ENCODE measurements at regions not wholly inside any gene's neighbourhood (a gene's known extent, or its start where the extent isn't known, plus 50 kb on each side); places are given as distances from the start of the nearest gene placed in this dataset.
"Not testable (repeated sequence)": the region's sequence is repeated elsewhere in the genome, so short reads cannot be mapped to it uniquely, and the experiment has no call there.

DNA sequence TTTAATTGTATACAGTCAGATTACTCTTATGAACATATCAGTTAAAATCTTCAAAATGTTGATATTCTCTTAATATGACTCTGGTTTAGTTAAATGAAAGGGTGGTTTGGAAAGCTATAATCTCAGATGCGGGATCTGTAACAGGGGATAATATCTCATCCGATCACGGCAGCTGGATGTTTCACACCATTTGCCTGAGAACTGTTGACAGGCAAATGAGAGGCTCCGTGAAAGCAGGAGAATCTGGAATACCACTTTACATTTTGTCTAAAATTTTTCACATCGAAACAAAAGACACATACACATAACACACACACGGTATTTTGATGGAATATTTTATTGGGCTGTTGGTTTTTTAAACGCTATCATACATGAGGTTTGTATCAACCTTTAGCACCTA is 518.6 kb upstream of the SLC39A10 start:
- Histone ChIP-seq H4K20me1 (ENCODE audit: insufficient read depth, low read length) (no peaks in the 10 kb centered on the region), H3K79me2 (ENCODE audit: insufficient read depth, low read depth, low read length) (no peaks in the 10 kb centered on the region), H3K4me3 (ENCODE audit: low read depth, low read length, poor library complexity, severe bottlenecking) (no peak overlapping the region), H3K4me2 (ENCODE audit: low read length) (no peak overlapping the region), H3K9me2 (ENCODE audit: insufficient read depth, low read length) (no peaks in the 10 kb centered on the region), H2AFZ (ENCODE audit: low read length) (no peak overlapping the region), H3K9me3 (ENCODE audit: low read length) (no peaks in the 10 kb centered on the region), H3K27ac (ENCODE audit: low read depth, low read length, poor library complexity, severe bottlenecking) (no peak overlapping the region), H3K36me3 (ENCODE audit: insufficient read depth, low read length) (no peaks in the 10 kb centered on the region), H3K4me1 (ENCODE audit: insufficient read depth, low read length, poor library complexity, severe bottlenecking) (no peaks in the 10 kb centered on the region)
- ChIA-PET CTCF (ENCODE audit: unreplicated experiment) (no interaction called here), POLR2A (no interaction called here)
- BruUV-seq (replicated peaks), result no TSS peak
- no peak for DNase-seq (ENCODE audit: low spot score)
- TF ChIP-seq, protein P1, sequence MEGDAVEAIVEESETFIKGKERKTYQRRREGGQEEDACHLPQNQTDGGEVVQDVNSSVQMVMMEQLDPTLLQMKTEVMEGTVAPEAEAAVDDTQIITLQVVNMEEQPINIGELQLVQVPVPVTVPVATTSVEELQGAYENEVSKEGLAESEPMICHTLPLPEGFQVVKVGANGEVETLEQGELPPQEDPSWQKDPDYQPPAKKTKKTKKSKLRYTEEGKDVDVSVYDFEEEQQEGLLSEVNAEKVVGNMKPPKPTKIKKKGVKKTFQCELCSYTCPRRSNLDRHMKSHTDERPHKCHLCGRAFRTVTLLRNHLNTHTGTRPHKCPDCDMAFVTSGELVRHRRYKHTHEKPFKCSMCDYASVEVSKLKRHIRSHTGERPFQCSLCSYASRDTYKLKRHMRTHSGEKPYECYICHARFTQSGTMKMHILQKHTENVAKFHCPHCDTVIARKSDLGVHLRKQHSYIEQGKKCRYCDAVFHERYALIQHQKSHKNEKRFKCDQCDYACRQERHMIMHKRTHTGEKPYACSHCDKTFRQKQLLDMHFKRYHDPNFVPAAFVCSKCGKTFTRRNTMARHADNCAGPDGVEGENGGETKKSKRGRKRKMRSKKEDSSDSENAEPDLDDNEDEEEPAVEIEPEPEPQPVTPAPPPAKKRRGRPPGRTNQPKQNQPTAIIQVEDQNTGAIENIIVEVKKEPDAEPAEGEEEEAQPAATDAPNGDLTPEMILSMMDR (conservative IDR thresholded peaks at IDR 0.05; ENCODE audit: low read length), result no peak
- TF ChIP-seq EZH2phosphoT487 (IDR thresholded peaks at IDR 0.05; ENCODE audit: borderline replicate concordance, low read depth, low read length), result no peak
- intact Hi-C loops (cut with micrococcal nuclease; ENCODE audit: unreplicated experiment), result no loop called here

DNA sequence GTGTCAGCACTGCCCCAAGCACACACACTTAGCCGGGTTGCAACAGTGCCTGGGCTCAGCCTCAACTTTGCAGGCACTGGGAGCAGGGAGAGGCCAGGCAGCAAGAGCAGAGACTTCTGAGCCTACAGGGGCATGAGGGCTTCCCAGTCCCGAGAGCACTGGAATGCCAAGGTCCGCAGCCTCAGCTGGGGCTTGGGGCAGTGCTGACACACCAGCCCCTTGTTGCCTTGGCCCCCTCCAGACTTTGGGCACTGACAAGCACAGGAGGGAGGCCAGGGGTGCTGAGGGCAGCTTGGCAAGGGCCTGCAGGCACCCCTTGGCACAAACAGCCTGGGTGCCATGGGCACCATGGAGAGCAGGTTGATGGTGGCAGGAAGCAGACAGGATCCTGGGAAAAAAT is 531.1 kb upstream of the SLC39A10 start:
- H3K79me2 ChIP-seq (ENCODE audit: insufficient read depth, low read depth, low read length); BruUV-seq (replicated peaks); H3K27ac ChIP-seq (ENCODE audit: low read depth, low read length, poor library complexity, severe bottlenecking); H3K9me2 ChIP-seq (ENCODE audit: insufficient read depth, low read length); CTCF ChIA-PET (ENCODE audit: unreplicated experiment); H4K20me1 ChIP-seq (ENCODE audit: insufficient read depth, low read length); H3K4me1 ChIP-seq (ENCODE audit: insufficient read depth, low read length, poor library complexity, severe bottlenecking); H3K4me3 ChIP-seq (ENCODE audit: low read depth, low read length, poor library complexity, severe bottlenecking); DNase-seq (ENCODE audit: low spot score); intact Hi-C loops (cut with micrococcal nuclease; ENCODE audit: unreplicated experiment); H3K36me3 ChIP-seq (ENCODE audit: insufficient read depth, low read length); H3K4me2 ChIP-seq (ENCODE audit: low read length); POLR2A ChIA-PET; H2AFZ ChIP-seq (ENCODE audit: low read length); H3K9me3 ChIP-seq (ENCODE audit: low read length): not testable (repeated sequence)

DNA sequence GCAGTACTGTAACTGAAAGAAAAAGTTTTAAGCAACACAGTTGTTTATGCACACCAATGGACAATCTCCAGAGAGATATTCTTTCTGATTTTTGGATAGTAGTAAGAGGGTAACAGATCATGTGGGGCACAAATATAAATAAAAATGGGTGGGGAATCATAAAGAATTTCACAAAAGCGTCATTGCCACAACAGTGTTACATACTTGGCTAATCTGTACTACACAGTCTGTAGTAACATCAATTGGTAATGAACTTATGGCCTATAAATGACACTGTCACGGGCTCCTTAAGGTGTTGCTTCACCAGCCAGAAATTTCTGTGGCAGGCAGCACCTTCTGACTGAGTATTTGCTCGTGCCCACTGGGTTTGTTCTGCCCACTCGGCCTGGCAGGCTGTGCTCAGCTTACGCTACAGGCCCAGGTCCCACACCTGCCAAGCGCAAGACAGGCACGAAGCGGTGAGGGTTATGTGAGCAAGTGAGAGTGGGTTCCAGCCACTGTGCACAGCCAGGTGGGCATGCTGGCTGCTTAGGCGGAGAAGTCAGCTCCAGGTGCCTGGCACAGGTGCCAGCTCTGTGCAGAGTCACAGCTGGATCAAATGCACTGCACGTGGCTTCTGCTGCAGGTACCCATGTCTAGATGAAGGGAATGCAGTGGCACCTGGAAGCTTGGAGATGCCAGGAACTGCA is 532.5 kb upstream of the SLC39A10 start:
- CTCF ChIA-PET (ENCODE audit: unreplicated experiment), result no interaction called here
- no peaks in the 10 kb centered on the region for H3K9me2 ChIP-seq (ENCODE audit: insufficient read depth, low read length)
- BruUV-seq (replicated peaks), result no TSS peak
- no peak overlapping the region for H2AFZ ChIP-seq (ENCODE audit: low read length)
- no peak overlapping the region for H3K4me3 ChIP-seq (ENCODE audit: low read depth, low read length, poor library complexity, severe bottlenecking)
- H3K79me2 ChIP-seq (ENCODE audit: insufficient read depth, low read depth, low read length), result no peaks in the 10 kb centered on the region
- intact Hi-C loops (cut with micrococcal nuclease; ENCODE audit: unreplicated experiment), result no loop called here
- no peaks in the 10 kb centered on the region for H3K36me3 ChIP-seq (ENCODE audit: insufficient read depth, low read length)
- H3K4me2 ChIP-seq (ENCODE audit: low read length), result no peak overlapping the region
- POLR2A ChIA-PET, result no interaction called here
- H3K27ac ChIP-seq (ENCODE audit: low read depth, low read length, poor library complexity, severe bottlenecking), result no peak overlapping the region
- TF ChIP-seq, protein P1 (conservative IDR thresholded peaks at IDR 0.05; ENCODE audit: low read length), result no peak
- no peak for TF ChIP-seq EZH2phosphoT487 (IDR thresholded peaks at IDR 0.05; ENCODE audit: borderline replicate concordance, low read depth, low read length)
- H4K20me1 ChIP-seq (ENCODE audit: insufficient read depth, low read length), result no peaks in the 10 kb centered on the region
- no peaks in the 10 kb centered on the region for H3K4me1 ChIP-seq (ENCODE audit: insufficient read depth, low read length, poor library complexity, severe bottlenecking)
- no peak for DNase-seq (ENCODE audit: low spot score)
- no peaks in the 10 kb centered on the region for H3K9me3 ChIP-seq (ENCODE audit: low read length)
